Effector CD4-positive, alpha-beta T cell (primary cell): ENCODE measurements at regions not wholly inside any gene's neighbourhood (a gene's known extent, or its start where the extent isn't known, plus 50 kb on each side); places are given as distances from the start of the nearest gene placed in this dataset.
"Not testable (repeated sequence)": the region's sequence is repeated elsewhere in the genome, so short reads cannot be mapped to it uniquely, and the experiment has no call there.

ENCODE experiments used
- DNase-seq: peaks from one replicate; pipeline ENCODE4 v3.0.0-alpha.2; 2020

DNA sequence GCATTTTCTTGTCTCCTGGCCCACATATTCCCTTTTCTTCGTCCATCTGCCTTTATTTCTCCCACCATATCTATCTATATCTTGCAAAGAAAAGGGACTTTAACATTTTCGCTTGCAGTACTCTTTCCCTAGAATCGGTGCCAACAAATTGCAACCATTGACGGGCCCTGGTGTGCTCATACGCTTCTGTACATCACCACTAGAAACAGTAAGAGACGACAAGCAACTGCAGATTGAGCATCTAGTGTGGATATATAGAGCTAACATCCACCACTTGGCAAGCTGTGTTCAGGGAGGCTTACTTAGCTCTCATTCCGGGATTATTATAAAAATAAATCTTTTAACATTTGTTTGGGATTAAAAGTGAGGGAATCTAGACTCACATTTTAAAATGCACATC, 230.8 kb upstream of the PKN2 start:
- DNase-seq: no peak

DNA sequence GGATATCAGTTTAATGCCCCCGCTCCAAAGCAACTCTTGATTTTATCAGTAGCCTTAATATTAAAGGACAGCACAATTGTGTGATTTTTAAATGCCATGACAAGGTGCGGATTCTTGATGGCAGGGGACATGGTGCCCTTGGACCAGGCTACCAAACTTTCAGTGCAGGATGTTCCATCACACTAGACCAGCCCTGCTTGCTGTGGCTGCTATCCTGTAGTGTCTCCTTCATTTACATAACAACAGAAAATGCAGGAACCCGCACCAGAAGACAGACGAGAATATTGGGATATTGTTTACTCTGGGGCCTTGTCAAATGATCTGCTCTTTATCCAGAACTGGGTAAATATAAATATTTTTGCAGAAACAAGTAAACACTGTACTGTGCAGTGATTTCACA, 229.3 kb upstream of the PKN2 start:
- DNase-seq: no peak

DNA sequence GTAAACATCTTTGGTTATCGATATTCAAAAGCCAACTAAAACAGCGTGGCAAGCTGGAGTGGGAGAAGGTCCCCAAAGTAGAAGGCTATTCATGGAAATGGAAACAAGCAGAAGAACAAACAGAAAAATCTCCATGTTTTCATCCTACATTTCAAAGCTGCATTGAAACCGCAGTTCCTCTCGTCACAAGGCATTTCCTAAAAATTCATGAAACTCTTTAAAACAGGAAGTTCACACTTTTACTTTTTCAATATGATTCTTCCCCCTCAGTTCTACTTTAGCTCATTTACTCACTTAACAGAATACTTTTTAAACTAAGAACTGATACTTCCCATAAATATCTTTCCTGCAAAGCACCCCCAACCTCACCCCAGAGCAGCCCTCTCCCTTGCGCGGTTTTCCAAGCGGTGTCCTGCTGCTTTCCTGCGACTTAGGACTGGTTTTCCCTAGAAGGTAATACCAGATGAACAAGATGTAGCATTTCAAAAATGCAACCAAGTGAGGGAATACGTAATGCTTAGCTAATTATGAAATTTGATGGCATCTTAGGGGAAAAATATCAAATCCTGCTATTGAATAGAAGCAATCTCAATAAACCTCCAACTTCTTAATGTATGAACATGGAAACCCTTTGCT, 228.3 kb upstream of the PKN2 start:
- no peak for DNase-seq

DNA sequence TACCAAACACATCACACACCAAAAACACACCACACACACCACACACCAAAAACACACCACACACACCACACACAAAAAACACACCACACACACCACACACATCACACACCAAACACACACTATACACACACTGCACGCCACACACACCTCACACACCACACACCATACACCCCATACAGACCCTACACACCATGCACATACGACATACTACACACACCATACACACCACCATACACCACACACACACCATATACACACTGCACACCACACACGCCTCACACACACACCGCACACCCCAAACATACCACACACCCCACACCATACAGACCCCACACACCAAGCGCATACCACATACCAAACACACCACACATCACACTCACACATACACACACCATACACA, 226.9 kb upstream of the PKN2 start:
- DNase-seq: no peak

DNA sequence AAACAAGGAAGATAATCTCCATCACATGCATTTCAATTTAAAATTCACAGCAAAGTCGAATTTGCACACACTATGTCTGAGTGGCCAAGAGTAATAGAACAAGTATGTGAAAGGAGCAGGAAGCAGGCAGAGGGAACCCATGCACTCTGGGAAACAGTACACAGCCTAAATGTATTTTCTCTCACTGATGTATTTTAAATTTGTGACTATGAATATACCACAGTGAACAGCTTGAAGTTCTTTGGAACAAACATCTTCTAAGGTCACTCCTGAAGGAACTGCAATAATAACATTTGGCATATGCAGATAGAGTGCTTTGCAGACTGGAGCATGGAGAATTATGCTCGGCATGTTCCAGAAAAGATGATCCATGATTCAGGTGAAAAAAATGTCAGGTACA, 223.1 kb upstream of the PKN2 start:
- no peak for DNase-seq

DNA sequence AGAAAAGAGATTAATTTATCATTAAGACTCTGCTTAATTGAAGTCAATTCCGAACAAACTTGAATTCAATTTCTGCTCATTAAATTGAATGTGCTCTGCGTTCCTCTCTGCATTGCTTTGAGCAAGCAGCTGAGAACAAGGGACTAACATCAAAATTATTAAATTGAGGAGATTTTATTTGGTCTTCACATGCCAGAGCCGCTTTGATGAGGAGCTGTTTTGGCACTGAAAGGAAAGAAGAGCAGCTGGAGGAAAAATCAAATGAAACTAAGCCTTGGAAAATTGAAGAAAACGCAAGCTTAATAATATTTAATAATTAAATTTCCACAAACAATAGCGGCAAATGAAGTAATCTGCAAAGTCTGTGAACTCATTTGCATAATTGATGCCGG, 222.0 kb upstream of the PKN2 start:
- DNase-seq: no peak

DNA sequence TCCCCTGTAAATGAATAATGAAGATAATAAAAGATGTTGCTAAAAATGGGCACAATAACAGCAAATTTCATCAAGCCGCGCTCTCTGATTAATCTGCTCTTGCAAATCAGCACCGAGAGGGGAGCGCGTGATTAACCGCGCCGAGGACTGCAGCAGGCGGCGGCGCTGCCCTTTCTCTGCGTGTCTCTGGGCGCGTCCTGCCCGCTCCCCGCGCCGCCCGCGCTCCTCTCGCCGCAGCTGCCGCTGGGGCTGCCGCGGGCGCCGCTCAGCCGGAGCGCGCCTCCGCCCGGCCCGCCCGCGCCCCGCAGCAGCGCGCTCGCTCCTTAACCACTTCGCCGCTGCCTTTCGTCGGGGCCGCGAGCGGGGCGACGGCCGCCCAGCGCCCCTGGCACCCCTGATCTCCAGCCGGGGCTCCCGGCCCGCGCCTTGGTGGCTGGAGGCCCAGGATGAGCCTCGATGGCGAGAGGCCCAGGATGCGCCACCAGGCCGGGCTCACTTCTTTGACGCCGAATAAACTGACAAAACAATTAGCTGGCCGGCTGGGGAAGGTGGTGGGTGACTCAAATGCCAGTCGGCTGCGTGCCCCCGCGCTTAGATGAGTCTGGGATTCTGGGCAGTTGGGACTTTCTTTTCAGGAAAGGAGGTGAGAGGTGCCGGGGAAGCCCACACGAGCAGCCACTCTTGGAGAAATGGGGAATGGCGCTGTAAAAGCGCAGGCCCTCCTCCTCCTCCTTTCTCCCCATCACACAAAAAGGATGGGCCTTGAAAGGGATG, 221.4 kb upstream of the PKN2 start:
- no peak for DNase-seq

DNA sequence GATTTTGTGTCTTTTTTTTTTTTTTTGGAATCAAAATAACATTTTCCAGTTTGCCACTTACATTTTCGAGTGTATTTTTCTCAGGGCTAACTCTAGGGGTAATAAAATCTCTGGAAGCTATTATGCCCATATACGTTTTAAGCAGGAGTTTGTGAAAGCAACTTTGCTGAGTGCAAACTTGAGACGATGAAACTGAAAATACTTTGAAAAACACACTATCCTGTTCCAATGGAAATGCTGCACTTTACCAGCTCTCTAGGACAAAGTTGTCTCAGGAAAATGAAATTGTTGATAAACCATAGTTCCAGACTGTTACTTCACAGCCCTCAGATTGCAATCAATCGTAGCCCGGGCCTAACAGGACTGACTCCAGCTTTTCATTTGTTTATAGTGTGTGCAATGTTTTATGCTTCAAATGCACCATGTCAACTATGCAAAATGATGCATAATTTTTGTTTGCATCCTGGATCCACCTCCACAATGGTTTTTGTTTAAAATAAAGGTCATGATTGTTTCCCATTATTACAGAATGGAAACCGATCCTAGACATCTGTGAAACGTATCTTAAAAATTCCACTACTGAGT, 220.6 kb upstream of the PKN2 start:
- no peak for DNase-seq

DNA sequence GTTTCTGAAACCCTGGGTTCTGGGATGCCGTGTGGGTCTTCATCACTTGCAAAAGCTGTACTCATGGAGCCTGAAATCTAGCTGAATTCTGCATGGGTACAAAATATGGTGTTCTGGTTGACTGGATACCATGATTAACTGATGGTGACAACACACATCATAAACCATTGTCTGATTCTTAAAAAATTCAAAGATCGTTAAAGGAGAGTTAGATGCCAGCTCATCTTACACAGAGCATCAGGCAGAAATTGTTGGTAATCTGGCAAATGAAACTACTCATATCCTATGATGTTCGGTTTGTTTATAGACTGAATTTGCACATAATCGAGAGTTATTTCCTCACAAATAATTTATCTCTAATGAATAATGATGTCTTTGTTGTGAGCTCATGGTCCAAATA, 218.1 kb upstream of the PKN2 start:
- no peak for DNase-seq

DNA sequence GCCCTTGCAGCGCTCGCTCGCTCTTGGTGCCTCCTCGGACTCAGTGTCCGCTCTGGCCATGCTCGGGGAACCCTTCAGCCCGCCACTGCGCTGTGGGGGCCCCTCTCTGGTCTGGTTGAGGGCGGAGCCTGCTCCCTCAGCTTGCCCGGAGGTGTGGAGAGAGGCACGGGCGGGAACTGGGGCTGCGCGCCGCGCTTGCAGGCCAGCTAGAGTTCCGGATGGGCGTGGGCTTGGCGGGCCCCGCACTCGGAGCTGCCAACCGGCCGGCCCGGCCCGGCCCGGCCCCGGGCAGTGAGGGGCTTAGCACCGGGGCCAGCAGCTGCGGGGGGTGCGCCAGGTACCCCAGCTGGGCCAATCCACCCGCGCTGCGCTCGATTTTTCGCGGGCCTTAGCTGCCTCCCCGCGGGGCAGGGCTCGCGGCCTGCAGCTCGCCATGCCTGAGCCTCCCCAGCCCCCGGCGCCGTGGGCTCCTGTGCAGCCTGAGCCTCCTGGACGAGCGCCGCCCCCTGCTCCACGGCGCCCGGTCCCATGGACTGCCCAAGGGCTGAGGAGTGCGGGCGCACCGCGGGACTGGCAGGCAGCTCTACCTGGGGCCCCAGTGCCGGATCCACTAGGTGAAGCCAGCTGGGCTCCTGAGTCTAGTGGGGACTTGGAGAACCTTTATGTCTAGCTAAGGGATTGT, 217.0 kb upstream of the PKN2 start:
- no peak for DNase-seq

DNA sequence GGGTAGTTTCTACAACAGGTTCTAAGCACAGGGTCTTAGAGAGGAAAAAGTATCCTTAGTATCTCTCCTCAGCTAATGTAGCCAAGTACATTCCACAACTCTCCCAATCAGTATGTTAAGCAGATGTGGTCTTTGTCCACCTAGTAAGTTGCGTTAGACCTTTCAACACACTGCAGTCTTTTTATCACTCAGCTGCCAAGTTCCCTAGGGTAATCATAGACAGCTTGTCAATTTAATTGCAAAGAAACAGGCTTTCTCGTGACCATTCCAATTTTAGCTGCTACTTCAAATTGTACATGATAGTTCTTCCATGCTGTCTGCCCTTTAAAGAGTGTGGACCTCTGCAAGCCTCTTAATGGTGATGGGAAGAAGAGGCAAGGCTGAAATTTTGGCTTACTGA, 211.8 kb upstream of the PKN2 start:
- DNase-seq: no peak

DNA sequence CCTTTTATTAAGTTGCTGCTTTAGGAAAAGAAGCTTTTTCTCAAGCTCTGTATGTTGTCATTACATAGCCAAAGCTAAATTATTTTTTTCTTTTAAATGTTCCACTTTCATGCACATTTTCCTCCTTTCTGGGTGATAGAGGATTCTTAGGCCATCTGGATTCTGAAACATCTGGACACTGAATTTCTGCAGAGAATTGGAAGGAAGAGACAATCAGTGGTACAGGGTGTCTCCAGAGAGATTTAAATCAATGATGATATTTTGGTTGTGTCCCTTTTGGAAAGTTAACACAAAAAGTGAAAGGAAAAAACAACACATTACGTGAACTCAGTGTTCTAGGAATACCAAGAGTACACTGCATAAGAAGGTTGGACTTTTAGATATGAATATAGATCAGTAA, 211.4 kb upstream of the PKN2 start:
- DNase-seq: no peak

DNA sequence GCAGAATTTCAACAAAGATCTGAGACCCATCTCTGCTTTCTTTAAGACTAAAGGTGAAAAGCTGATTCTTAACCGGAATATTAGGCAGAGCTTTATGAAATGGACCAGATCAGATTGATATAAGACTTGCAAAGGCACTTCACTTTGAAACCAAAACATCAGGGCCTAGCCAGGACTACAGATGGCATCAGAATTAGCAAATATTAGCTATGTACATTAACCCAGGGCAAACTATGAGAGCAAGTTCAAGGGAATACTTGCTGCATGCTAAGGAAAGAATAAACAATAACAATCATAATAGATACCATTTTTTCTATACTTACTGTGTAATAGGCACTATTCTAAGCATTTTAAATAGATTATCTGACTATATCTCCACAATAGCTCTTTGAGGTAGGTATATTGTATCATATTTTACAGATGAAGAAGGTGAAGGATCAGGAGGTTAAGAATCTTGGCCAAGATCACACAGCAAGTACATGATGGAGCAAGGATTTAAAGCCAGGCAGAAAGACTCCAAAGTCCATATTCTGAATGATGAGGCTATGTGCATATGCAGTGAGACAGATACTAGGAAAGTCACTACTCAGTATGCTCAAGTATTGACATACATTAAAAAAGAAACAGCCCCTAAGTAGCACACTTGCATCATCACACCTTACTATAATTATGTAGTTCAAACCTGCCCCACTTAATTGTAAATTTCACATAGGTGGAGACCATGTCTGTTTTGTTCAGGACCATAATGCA, 209.3 kb upstream of the PKN2 start:
- DNase-seq: no peak

DNA sequence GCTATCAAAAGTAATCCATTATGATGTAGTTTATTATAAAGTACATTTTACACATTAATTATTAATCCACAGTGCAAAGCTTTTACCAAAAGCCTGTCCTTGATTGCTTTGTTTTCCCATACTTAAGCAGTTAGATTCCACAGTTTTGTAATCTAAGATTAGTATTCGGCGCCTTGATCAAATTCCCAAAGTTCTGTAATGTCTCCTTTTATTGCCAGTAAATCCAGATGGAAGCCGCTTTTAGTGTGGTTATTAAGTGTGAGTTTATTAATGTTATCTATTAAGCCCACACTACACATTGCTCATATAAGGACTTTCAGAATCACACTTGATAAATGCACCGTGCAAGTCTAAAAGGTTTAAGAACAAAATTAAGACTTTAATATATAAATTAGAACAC, 199.2 kb upstream of the PKN2 start:
- no peak for DNase-seq

DNA sequence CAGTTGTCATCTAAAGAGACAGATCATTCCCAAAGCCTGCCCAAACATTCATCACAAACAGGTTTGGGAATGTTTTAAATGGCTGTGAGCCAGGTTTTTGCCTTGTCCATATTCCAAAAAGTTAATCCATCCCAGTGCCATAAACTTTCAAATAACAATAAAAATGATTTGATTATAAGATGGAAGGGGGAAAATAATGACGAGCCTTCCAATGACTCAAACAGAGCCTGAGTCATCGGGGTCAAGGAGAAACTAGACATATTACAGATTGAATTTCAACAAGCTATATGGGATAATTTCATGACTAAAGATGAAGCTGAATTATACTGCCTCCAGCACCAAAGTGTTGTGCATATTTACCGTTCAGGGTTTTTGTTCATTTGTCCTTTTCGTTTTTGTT, 195.8 kb upstream of the PKN2 start:
- no peak for DNase-seq

DNA sequence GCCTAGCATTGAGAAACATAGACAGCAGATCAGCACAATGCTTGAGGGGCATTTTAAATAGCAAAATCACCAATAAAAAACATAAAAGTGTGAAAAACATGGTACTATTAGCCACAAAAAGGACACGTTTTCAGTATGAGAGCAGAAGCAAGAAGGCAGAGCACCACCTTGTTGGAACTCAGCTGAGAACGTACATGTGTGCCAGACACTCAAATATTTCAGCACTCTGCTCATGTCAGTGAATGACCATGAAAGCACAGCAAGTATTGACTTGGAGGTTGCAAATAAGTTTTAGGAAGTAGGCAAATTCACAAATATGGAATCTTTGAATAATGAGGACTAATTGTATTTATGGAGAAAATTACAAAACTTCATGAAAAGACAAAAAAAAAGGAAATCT, 193.4 kb upstream of the PKN2 start:
- DNase-seq: no peak

DNA sequence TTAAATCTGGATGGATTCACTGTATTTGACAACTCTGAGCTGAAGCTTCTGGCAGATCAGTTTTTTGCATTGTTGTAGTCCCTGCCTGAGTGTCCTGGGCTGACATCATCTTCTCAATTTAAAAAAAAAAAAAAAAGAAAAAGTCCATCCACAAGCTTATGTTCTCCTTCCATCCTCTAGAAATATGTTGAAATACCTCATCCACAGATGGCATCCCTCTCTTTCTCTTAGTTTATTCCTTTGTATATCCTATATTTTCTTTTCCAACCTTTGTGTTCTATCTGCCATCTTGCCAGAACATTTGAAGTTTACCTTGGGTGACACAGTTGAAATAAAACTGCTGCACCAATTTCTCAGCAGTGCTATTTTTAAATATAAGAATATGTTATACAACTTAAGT, 184.4 kb upstream of the PKN2 start:
- DNase-seq: no peak

DNA sequence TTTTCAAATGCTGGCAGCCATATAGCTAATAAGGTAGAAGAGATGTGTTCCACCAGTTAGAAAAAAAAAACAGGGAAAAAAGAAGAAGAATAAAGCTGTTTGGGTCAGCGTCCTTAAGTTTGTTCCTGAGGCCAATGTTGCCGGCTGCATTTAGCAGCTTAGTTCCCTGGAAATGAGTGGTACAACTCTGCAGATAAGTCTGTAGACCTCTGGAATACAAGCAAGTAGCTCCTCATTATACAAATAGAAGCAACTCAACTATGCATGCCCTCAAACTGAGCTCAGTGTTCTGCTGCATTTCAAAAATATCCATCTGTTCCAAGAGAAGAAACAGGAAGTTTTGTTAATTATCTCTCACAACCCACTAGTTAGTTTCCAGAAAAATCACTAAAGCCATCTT, 181.2 kb upstream of the PKN2 start:
- no peak for DNase-seq

DNA sequence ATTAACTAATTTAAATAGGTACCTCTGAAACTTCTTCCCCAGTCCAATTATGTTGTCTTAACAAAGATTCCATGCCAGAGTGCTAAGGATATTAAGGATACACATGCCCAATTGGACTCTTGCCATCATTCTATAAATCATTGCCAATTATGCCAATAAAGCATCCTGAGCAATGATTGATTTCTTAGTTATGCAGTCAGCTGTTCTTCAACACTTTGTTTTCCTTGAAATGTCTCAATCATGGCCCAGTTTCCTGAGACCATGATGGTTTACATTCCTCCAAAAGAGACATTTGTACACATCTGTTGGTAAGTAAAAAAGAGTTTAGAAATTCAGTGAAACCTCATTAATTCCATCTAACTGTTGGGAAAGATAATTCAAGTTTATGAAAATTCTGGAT, 180.4 kb upstream of the PKN2 start:
- DNase-seq: no peak

DNA sequence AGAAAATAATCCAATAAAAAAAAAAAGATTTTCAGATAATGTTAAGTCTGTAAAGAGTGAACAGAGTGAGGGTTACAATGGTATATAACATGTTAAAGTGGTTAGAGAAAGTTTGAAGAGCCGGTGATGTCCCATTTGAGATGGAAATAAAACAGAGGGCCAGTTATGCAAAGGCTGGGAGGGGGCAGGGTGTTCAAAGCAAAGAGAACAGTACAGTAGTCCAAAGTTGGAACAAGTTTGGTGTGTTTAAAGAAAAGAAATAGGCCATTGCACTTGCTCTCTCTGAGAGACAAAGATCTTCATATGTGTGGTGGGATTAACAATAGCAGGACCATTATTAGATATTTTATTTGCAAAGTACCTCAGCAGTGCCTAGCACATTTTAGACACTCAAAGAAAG, 179.5 kb upstream of the PKN2 start:
- DNase-seq: no peak

DNA sequence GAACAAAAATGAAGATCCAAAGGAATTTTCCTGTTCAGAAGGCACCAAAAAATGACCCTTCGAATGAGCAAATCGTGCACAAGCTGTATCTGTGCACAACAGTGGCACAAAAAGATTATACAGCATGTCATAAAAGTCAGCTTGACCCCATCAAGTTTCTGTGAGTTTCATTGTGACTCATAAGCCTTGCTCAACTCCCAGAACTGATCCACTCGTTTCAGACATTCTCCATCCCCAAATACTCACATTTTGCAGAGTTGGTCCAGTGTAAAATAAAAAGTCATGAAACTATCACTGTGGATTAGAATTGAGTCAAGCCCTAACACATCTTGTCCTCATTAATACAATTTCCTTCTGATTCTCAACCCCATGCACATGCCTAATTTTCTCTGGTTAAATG, 174.7 kb upstream of the PKN2 start:
- DNase-seq: no peak

DNA sequence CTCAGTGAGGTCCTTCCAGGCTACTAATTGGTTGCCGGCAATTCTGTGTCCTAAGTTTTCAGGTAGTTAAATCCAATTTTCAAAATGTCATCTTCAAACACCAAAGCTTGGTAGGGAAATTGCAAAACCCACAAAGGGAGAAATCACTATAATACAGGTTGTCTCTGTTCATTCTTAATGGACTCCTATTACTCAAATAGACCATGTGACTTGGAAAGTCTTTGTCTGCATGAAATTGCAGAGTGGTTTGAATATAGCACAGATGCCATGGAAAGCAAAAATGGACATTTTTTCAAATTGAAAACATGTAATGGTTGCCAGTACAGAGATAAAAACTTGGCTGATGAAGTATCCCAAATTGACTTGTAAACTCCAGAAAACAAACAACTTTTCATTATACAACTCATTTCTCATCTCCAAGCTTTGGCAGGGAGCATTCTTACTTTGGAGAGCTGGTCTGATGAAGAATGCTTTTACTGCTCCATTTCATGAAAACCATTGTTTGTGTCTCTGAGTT, 169.5 kb upstream of the PKN2 start:
- no peak for DNase-seq

DNA sequence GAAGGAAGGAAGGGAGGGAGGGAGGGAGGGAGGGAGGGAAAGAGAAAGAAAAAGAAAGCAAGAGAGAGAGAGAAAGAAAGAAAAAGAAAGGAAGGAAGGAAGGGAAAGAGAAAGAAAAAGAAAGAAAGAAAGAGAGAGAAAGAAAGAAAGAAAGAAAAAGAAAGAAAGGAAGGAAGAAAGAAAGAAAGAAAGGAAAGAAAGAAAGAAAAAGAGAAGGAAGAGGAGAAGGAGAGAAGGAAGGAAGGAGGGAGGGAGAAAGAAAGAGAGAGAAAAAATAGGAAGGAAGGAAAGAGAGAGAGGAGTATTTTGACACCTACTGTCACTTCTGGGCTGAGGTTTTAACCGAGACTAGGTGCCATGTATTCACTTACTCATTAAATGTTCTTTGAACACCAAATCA, 166.6 kb upstream of the PKN2 start:
- DNase-seq: not testable (repeated sequence)
